PC-3 (cell line): ENCODE measurements at regions not wholly inside any gene's neighbourhood (a gene's known extent, or its start where the extent isn't known, plus 50 kb on each side); places are given as distances from the start of the nearest gene placed in this dataset.
A peak's percentile ranks its signal among the peaks of the same experiment; 100 is the strongest.
"Not testable (repeated sequence)": the region's sequence is repeated elsewhere in the genome, so short reads cannot be mapped to it uniquely, and the experiment has no call there.

Source experiments
- ATAC-seq: fragments of 200-7000 bp; cut with Tn5 transposase; 2 replicates; pipeline ENCODE4 v1.9.1; 2020; ENCODE audit warnings: mild to moderate bottlenecking, moderate library complexity
- BruUV-seq: library from RNA; stranded (reverse); fragments of 400-500 nt; replicated peaks from 2 replicates; lab custom pipeline; 2021; lab: Mats Ljungman, UMichigan
- CTCF ChIA-PET: fragments of 300-600 bp; sonication (Branson Sonifier 250); formaldehyde crosslinking; loops from one replicate; lab custom pipeline; 2022; ENCODE audit warnings: antibody characterized with exemption; lab: Charles Lee
- POLR2A ChIA-PET: fragments of 300-600 bp; sonication (Branson Sonifier 250); formaldehyde crosslinking; loops from one replicate; lab custom pipeline; 2022; ENCODE audit warnings: antibody characterized with exemption; ENCODE audit not compliant: unreplicated experiment; lab: Charles Lee
- DNase-seq: peaks from one replicate; pipeline ENCODE4 v3.0.0-alpha.2; 2015
- H2AFZ ChIP-seq: fragments of 300-600 bp; sonication (generic); 2 replicates; pipeline ENCODE4 v1.6.0; 2016; ENCODE audit warnings: antibody characterized with exemption, low read length
- H3F3A ChIP-seq: fragments of 300-600 bp; sonication (generic); one replicate; pipeline ENCODE4 v1.6.0; 2017; ENCODE audit warnings: antibody characterized with exemption, low read length, control low read depth, mild to moderate bottlenecking; ENCODE audit not compliant: unreplicated experiment
- H3K27ac ChIP-seq: fragments of 300-600 bp; sonication (generic); 2 replicates; pipeline ENCODE4 v1.5.1; 2016; ENCODE audit warnings: mild to moderate bottlenecking, low read length
- H3K27me3 ChIP-seq: fragments of 300-600 bp; sonication (generic); 2 replicates; pipeline ENCODE4 v1.6.1; 2016; ENCODE audit warnings: low read length, mixed read lengths
- H3K36me3 ChIP-seq: fragments of 300-600 bp; sonication (generic); 2 replicates; pipeline ENCODE4 v1.6.1; 2016; ENCODE audit warnings: low read depth, mixed run types, low read length, mixed read lengths
- H3K4me1 ChIP-seq: fragments of 300-600 bp; sonication (generic); 2 replicates; pipeline ENCODE4 v1.5.1; 2016; ENCODE audit warnings: low read length; ENCODE audit not compliant: insufficient read depth
- H3K4me2 ChIP-seq: fragments of 300-600 bp; sonication (generic); 2 replicates; pipeline ENCODE4 v1.6.0; 2016; ENCODE audit warnings: low read length
- H3K4me3 ChIP-seq: fragments of 300-600 bp; sonication (generic); 2 replicates; pipeline ENCODE4 v1.5.1; 2016; ENCODE audit warnings: mild to moderate bottlenecking, low read length, mixed read lengths
- H3K79me2 ChIP-seq: fragments of 300-600 bp; sonication (generic); 2 replicates; pipeline ENCODE4 v1.6.1; 2017; ENCODE audit warnings: low read length, mixed read lengths
- H3K9ac ChIP-seq: fragments of 300-600 bp; sonication (generic); 2 replicates; pipeline ENCODE4 v1.6.0; 2016; ENCODE audit warnings: mild to moderate bottlenecking, low read length
- H3K9me2 ChIP-seq: fragments of 300-600 bp; sonication (generic); replicated peaks from 2 replicates; pipeline ENCODE4 v1.6.1; 2016; ENCODE audit warnings: mixed run types, low read length, mixed read lengths
- H3K9me3 ChIP-seq: fragments of 300-600 bp; sonication (generic); 2 replicates; pipeline ENCODE4 v1.6.1; 2016; ENCODE audit warnings: low read length, mixed read lengths
- H4K20me1 ChIP-seq: fragments of 300-600 bp; sonication (generic); 2 replicates; pipeline ENCODE4 v1.6.1; 2016; ENCODE audit warnings: low read length, mixed read lengths
- EZH2 ChIP-seq: fragments of 300-600 bp; sonication (generic); IDR thresholded peaks from one replicate; pipeline ENCODE4 v1.6.1; 2017; ENCODE audit warnings: antibody characterized with exemption, mild to moderate bottlenecking, low read length; ENCODE audit not compliant: unreplicated experiment
- EZH2phosphoT487 ChIP-seq: fragments of 300-600 bp; sonication (generic); IDR thresholded peaks from 2 replicates; pipeline ENCODE4 v1.6.1; 2018; ENCODE audit warnings: mild to moderate bottlenecking, antibody characterized with exemption, low read length, borderline replicate concordance
- intact Hi-C: fragments of 100-400 bp; cut with micrococcal nuclease; formaldehyde crosslinking; loops from 2 replicates; pipeline ENCODE4 v1.9.0; 2023
- TF ChIP-seq, protein P1 (sequence below): fragments of 300-600 bp; sonication (generic); conservative IDR thresholded peaks from 2 replicates; pipeline ENCODE4 v1.5.1; 2017; ENCODE audit warnings: antibody characterized with exemption, low read depth, mild to moderate bottlenecking, low read length

DNA sequence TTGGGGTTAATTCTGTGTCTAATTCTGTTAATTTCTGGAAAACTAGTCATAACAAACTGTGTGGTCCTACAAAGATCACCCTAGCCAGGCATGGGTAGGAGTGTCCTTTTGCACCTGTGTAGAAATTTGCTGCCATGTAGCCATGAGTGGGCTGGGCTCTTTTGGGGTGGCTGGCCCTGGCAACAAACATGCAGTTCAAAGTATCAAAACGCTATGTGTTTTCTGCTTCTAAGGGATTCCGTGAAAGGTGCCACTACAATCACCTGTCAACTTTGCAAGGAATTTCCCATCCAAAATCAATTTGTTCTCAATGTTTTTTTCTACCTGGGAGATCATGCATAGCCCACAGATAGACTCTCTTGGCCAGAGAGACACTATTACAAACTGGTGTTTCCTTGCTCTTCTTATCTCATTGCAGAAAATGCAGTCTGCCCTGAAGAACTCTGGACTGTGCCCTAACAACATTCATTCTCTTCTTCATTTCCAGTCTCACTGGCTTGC is 537.7 kb upstream of the ID2 start:
- DNase-seq (no peak), ATAC-seq (no peak)
- no peaks in the 10 kb centered on the region for H3K36me3 ChIP-seq
- TF ChIP-seq EZH2phosphoT487 (no peak), EZH2 (no peak)
- TF ChIP-seq, protein P1, sequence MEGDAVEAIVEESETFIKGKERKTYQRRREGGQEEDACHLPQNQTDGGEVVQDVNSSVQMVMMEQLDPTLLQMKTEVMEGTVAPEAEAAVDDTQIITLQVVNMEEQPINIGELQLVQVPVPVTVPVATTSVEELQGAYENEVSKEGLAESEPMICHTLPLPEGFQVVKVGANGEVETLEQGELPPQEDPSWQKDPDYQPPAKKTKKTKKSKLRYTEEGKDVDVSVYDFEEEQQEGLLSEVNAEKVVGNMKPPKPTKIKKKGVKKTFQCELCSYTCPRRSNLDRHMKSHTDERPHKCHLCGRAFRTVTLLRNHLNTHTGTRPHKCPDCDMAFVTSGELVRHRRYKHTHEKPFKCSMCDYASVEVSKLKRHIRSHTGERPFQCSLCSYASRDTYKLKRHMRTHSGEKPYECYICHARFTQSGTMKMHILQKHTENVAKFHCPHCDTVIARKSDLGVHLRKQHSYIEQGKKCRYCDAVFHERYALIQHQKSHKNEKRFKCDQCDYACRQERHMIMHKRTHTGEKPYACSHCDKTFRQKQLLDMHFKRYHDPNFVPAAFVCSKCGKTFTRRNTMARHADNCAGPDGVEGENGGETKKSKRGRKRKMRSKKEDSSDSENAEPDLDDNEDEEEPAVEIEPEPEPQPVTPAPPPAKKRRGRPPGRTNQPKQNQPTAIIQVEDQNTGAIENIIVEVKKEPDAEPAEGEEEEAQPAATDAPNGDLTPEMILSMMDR: no peak
- H3K79me2 ChIP-seq: no peaks in the 10 kb centered on the region
- no peaks in the 10 kb centered on the region for H3K9me3 ChIP-seq
- no peaks in the 10 kb centered on the region for H3F3A ChIP-seq
- intact Hi-C loops: no loop called here
- CTCF ChIA-PET: no interaction called here
- H3K4me2 ChIP-seq: no peak overlapping the region
- H3K27me3 ChIP-seq: no peaks in the 10 kb centered on the region
- peaks cover 24% of the 10 kb centered on the region for H3K4me1 ChIP-seq
- H3K27ac ChIP-seq: no peak overlapping the region
- no peak overlapping the region for H2AFZ ChIP-seq
- no peaks in the 10 kb centered on the region for H4K20me1 ChIP-seq
- H3K4me3 ChIP-seq: no peak overlapping the region
- H3K9me2 ChIP-seq: no peaks in the 10 kb centered on the region
- POLR2A ChIA-PET: no interaction called here
- no peak overlapping the region for H3K9ac ChIP-seq
- no TSS peak for BruUV-seq

GRCh38 chr2:8144785-8145184 is 537.1 kb upstream of the ID2 start:
- ChIA-PET POLR2A (no interaction called here), CTCF (no interaction called here)
- no peak overlapping the region for H3K4me3 ChIP-seq
- H3K4me1 ChIP-seq: peaks cover 27% of the 10 kb centered on the region
- H3K4me2 ChIP-seq: no peak overlapping the region
- H3K79me2 ChIP-seq: no peaks in the 10 kb centered on the region
- BruUV-seq: no TSS peak
- no peak overlapping the region for H2AFZ ChIP-seq
- no peak overlapping the region for H3K9ac ChIP-seq
- ATAC-seq (peak; percentile 50), DNase-seq (peak; percentile 56)
- no peak overlapping the region for H3K27ac ChIP-seq
- no peaks in the 10 kb centered on the region for H3K36me3 ChIP-seq
- no peaks in the 10 kb centered on the region for H3K9me3 ChIP-seq
- H3K27me3 ChIP-seq: no peaks in the 10 kb centered on the region
- no peaks in the 10 kb centered on the region for H3K9me2 ChIP-seq
- intact Hi-C loops: no loop called here
- no peaks in the 10 kb centered on the region for H4K20me1 ChIP-seq
- TF ChIP-seq, protein P1: no peak
- TF ChIP-seq EZH2: no peak
- no peak for TF ChIP-seq EZH2phosphoT487
- H3F3A ChIP-seq: no peaks in the 10 kb centered on the region

DNA sequence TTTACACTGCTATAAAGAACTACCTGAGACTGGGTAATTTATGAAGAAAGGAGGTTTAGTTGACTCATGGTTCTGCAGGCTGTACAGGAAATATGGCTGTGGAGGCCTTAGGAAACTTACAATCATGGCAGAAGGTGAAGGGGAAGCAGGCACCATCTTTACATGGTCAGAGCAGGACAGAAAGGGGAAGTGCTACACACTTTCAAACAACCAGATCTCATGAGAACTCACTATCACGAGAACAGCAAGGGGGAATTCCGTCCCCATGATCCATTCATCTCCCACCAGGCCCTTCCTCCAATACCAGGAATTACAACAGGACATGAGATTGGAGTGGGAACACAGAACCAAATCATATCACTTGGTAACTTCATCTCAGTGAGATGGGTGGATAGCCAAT is 536.5 kb upstream of the ID2 start:
- intact Hi-C loops, POLR2A ChIA-PET, BruUV-seq, H3K79me2 ChIP-seq, DNase-seq, ATAC-seq, H3K9me3 ChIP-seq, H3K4me2 ChIP-seq, H3K36me3 ChIP-seq, CTCF ChIA-PET, H3F3A ChIP-seq, H3K4me3 ChIP-seq, H3K9ac ChIP-seq, H3K27ac ChIP-seq, H3K27me3 ChIP-seq, H2AFZ ChIP-seq, H4K20me1 ChIP-seq, H3K9me2 ChIP-seq: not testable (repeated sequence)
- peaks cover 27% of the 10 kb centered on the region for H3K4me1 ChIP-seq
